ENCODE measurements at regions not wholly inside any gene's neighbourhood (a gene's known extent, or its start where the extent isn't known, plus 50 kb on each side); places are given as distances from the start of the nearest gene placed in this dataset.
"Not testable (repeated sequence)": the region's sequence is repeated elsewhere in the genome, so short reads cannot be mapped to it uniquely, and the experiment has no call there.

DNA sequence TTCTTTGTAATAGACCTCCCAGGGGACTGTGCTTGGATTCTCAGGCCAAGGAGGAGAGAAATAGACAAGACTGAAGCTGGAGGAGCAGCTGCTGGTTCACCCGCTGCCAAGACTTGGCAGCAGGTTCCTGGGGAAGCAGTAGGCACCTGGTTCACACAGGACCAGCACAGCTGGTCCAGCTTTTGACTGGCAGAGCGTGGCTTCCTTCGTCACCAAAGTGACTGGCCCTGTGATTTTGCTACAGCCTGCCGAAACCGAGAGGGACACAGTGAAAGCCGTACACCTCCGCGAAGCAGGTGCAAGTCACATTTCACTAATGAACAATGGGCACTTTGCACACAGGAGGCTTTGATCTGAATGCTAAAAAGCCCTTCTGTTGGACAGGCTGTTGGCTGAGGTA, 199.0 kb downstream of the RNF144B start:
- DNase-seq (ENCODE audit: extremely low read depth, low read depth, low spot score): no peak

DNA sequence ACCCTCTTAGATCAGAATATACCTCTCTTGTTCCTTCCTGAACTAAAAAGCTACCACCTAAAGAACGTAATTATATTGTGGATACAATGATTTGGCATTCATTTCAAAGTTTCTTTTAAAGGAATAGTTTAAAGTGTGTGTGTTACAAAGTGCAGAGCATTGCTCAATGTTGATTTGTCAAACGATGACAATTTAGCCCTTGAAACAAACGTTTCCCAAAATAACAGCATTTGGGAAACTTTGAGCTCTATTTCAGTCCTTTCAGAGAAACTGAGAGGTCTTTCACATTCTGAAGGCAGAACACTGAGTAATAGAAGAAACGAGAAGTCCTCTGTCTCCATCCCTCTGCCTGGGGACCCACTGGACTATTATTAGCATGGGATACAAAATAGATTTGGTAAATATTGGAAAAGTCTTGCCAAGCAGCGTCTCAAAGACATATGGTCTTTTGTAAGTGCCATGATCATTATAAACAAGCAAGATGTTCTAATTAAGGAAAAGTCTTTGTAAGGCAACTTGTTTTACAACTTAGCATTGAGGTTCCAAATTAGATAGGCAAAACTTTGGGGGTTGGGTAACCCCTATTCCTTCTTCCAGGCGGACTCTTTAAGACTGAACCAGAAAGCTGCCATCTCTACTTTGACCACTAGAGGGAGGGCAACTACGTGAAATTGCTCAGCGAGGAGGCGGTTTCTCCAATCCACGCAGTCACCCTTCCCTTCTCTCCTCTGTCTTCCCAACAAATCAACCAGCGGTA, 208.8 kb downstream of the RNF144B start:
- DNase-seq (ENCODE audit: extremely low read depth, low read depth, low spot score): peak; percentile 31

DNA sequence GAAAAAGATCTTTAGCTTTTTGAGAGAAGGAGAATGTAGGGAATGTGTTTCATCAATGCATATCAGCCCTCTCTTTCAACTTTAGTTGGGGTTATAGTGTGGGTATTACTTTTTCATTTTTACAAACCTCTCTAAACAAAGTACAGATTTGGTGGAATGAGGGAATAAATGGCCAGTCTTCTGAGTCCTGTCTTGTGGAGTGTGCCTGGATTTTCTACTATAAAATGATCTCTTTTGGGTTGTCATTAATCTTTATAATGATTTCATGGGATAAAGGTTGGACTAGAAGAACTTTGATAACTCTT, 209.3 kb downstream of the RNF144B start:
- DNase-seq (ENCODE audit: extremely low read depth, low read depth, low spot score): no peak

DNA sequence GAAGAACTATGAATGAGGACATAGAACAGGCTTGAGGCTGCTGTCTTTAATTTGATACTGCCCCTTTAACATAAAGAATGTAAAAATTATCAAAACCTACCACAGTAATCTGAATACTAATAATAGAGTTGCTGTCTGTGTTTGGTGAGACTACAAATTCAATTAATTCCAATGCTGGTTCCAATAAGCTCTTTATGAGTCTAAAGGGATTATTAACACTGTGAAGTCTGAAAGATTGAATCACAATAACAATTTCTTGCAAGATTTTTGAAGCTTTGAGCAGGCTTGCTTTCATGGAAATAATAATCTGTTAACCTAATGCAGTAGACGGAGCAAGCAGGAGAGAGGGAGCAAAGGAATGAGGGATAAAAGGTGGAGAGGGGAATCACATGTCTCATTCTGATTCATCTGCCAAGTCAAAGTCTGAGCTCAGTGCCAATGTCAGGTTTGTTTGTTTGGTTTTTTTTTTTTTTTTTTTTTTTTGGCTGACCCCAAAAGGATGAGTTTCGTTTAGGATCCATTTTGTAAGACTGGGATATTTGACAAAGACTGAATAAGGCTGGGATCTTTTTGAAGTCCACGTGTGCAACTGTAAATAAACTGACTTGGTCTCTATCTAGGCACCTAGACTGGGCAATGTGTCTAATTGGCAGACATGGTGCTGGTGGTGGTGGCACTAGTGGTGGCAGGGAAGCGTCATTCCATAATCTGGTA, 211.6 kb downstream of the RNF144B start:
- no peak for DNase-seq (ENCODE audit: extremely low read depth, low read depth, low spot score)

DNA sequence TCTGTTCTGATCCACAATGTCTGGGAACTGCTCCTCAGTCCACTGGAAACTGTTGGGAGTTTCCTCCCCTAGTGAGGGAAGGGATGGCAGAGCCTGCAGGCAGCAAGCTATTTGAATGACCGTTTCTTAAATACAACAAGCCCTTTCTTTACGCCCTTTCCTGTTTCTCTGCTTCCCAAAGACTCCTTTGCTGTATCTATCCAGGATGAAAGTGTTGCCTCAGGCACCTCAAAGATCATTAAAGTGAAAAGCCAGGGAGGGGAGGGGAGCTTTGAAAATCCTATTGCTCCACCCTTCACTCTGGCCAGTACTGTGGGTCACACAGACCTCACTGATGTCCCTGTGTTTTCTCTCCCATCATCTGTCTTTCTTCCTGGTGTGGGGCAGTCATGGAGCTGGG, 213.1 kb downstream of the RNF144B start:
- no peak for DNase-seq (ENCODE audit: extremely low read depth, low read depth, low spot score)

DNA sequence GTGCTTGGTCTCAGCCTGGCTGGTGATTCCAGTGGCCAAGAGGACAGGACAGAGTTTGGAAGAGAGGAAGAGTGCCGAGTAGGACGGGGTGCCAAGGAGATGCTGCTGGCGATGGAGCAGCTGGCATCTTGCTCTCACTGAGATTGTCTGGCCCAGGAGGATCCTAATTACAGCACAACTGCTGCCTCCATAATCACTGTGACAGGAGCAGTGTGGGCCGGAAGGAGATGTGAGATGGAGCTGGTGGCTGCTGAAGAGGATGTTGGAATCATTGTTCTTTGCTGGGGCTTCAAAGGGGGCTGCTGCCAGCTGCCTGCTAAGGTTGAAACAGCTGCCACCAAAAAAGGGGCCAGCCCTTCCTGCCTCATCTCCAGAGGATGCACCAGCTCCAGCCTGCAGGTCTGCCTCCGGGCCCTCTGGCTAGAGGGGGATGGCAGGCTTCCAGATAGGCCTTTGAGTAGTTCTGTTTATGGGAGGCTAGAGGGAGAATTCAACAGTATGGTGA, 214.4 kb downstream of the RNF144B start:
- DNase-seq (ENCODE audit: extremely low read depth, low read depth, low spot score): no peak

DNA sequence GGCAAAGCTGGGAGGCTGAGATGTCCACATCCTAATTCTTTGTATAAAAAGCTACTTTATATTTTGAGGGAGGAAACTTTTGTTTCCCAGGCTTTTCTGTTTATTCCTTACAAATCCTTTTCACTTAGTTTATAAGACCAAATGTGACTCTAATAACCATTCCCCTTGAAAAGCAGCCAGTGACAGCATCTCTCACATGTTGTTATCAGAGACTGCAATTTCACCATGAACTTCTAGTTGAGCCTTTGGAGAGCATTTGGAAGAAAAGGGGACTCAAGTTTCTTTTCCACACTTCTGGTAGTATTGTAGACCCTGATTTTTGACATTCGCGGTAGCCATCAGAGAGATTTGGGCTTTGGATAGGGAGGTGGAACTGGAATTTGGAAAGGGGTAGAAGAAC, 215.8 kb downstream of the RNF144B start:
- DNase-seq (ENCODE audit: extremely low read depth, low read depth, low spot score): no peak

DNA sequence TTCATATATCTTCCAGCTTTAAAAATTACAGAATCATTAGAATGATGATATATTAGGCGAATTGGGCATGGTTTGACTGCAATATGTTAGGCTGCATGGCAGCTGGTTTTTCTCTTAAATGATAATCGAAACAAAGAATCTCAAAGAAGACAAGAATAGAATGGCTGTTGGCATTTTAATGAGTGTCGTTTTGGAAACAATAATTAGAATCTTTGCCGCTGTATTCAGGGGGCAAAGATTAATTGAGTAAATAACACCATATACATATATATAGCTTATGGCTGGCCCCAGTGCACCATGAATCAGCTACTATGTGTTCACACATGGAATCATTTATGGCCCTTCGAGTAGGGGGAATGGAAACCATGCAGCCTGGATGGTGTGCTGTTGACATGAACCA, 216.2 kb downstream of the RNF144B start:
- no peak for DNase-seq (ENCODE audit: extremely low read depth, low read depth, low spot score)

DNA sequence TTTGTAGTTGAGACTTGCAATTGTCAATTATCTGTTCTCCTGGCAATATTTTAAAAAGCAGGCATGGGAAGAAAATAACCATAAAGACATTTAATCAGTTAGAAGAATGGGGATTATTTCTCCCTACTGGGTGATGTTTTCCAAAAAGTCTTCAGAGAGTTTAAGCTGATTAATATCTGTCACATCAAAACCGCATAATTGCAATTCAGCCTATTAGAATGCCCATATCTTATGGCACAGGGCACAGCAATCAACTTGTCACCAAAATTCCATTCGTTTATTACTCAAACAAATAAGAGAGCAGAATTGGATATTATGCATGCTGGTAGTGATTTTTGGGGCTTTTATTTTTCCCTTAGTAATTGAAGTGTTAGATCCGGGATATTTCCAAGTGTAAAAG, 218.7 kb downstream of the RNF144B start:
- no peak for DNase-seq (ENCODE audit: extremely low read depth, low read depth, low spot score)

DNA sequence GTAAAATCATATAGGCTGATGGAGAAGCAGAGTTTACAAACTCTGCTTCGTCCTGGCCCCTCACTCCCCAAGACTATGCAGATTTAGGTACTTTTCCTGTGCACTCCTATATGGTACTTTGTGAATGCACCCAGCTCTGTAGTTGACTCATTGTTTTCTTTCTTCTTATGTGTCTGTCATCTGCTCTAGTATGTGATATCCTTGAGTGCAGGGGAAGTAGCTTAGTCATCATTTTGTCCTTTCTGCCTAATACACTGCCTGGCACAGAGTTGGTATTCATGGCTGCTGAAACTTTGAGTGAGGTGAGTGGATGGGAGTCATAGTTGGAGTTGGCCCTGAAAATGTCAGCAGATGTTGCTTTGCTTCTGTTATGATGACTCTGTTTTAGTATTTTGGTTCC, 222.6 kb downstream of the RNF144B start:
- DNase-seq (ENCODE audit: extremely low read depth, low read depth, low spot score): no peak

DNA sequence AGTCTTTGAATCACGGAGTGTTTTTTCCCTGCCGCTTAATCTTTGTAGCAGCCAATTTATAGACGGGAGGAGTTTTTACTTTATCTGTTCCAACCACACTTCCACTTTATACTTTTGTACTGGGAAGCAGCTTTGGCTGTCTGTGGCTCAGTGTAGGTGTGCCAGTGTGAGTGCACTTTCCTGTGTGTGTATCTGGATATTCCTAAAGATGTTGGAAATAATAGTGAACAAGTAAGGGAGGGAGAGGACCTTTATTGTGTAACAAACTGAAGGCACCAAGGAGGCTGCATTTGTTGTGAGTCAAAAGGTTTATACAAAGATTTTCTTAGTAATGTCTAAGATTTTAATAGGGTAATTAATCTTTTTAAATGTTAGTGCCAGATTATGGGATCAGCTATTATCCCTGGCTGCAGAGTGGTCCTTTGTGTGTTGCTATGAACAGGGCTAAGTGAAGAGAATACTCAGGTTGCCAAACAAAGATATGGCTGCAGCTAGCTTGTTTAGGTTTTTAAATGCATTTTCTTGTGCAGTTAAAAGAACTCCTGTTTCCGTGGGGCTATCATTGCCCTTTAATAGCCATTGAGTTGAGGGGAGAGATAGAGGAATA, 226.3 kb downstream of the RNF144B start:
- DNase-seq (ENCODE audit: extremely low read depth, low read depth, low spot score): no peak

DNA sequence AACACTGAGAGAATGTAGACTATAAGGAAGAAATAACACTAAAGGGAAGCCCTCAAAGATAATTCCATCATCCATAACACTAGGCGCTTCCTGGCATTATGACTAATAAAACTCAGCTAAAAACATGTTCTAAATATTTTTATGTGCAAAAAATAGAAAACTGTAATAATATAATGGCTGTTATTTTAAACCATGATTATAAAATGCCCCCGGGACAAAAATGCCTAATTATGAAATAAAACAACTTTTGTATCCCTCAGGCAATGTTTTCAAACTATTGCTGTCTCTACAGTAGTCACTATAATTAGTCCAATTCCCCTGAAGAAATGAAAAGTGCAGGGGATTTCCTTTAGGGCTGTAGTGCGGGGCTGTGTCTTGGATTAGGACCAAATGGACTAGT, 242.4 kb downstream of the RNF144B start:
- no peak for DNase-seq (ENCODE audit: extremely low read depth, low read depth, low spot score)

DNA sequence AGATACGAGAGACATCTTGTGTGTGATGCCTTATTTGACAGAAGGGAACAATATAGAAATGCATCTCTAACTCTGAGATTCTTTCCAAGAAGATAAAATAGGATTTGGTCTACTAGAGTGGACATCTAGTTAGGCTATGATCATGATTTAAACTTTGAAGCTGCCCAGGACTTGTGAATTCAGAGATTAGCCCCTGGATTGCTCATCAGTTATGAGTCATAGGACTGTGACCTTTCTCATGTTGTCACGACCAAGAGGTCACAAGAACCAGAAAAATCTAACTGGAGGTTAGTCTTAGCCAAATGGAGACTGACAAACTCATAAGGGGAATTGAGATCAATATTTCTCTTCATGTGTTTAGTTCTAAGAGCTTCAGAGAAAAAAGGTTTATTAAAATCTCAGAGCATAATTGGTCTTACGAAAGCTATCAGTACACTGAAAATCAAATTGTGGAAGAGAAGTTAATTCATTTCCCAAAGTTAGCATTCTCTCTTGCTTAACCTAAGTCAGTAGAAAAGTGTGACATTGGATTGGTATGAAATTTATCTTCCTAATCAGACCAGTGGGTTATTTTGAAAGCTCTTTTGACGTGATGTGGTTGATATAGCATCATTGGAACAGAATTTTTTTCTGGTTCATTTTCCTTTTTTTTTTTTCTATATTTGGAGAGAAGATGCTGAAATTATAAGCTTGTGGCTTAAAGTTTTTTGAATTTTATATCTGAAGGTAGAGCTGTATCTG, 245.7 kb downstream of the RNF144B start:
- no peak for DNase-seq (ENCODE audit: extremely low read depth, low read depth, low spot score)

DNA sequence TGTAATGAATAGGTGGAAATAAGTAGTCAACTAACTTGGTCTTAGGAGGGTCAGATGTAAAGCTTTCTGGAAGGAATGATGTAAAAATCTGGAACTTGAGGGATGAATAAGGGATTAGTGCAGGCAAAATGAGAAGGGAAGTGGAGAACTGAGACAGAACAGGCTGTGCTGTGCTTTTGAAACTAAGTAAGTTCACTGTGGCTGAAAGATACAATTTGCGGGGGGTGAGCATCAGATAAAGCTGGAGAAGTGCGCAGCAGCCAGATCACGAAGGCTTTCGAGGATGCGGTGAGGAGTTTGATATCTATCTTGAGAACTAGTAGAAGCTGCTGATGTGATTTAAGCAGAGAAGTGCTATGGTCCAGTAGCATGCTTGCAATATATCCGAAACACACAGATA, 247.8 kb downstream of the RNF144B start:
- DNase-seq (ENCODE audit: extremely low read depth, low read depth, low spot score): no peak

DNA sequence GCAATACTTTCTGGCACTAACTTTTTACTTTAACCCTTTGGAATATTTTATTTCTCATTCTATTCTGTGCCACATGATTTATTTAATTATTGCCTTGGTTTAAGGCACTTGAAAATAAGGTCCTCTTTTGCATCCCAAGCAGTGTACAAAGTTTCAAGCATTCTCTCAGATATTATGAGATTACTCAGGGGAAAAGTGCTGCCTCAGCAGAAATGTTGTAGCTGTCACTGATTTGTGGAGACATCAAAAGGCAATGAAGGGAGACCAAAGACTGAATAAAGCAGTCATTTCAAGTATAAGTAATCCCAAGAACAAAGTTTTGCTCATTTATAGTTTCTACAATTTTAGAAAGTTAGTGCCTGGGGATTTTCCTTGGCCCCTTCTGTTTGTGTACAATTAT, 253.0 kb downstream of the RNF144B start:
- DNase-seq (ENCODE audit: extremely low read depth, low read depth, low spot score): no peak

DNA sequence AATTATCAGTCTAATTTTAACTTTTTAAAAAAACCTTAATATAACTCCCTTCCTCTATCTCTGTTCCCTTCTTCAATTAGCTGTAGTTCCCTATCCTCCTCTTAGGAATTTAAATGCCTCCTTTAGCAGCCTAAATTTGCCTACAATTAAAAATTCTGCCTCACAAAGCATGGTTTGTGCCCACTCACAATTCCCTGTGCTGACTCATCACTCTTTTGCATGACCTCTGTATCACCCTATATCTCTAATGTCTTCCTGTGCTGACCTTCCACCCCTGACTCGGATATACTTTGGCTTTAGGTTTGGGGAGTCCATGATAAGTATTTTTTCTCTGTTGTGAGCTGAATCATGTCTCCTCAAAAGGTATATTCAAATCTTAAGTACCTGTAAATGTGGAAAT, 253.6 kb downstream of the RNF144B start:
- DNase-seq (ENCODE audit: extremely low read depth, low read depth, low spot score): no peak

DNA sequence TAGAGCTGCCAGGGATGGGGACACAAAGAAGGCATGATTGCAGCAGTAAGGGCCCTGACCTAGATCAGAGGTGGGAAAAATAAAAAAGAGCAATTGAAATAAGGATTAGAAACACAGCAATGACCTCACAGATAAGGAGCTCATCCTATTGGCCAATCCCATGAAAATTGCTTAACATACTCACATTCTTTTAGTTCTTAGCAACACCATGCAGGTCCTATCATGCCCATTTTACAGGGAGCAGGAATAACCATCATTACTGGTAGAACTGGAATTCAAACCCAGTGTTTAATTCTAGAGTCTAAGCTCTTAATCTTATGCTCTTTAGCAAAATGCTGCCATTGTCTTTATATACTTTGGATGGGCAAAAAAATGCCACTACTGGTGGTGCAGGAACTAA, 267.7 kb downstream of the RNF144B start:
- no peak for DNase-seq (ENCODE audit: extremely low read depth, low read depth, low spot score)

DNA sequence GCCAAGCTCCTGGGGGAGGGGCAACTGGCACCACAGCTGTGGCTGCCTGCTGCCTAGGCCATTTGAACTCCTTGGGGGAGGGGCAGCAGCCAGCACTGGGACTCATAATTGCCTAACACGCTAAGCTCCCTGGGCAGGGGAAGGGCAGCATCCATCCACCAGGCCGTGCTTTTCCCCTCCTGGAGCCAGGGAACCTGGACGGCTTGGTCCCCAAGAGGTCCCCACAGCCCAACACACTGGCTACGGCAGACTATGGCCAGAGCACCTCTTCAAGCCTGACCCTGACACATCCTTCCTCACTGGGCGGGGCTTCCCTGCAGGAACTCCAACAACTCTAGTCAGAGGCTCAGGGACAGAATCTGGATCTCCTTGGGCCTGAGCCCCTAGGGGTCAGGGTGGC, 269.4 kb downstream of the RNF144B start:
- DNase-seq (ENCODE audit: extremely low read depth, low read depth, low spot score): no peak

DNA sequence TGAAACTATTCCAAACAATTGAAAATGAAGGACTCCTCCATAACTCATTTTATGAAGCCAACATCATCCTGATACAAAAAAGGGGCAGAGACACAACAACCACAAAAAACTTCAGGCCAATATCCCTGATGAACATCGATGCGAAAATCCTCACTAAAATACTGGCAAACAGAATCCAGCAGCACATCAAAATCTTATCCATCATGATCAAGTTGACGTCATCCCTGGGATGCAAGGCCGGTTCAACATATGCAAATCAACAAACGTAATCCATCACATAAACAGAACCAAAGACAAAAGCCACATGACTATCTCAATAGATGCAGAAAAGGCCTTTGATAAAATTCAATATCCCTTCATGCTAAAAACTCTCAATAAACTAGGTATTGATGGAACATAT, 272.8 kb downstream of the RNF144B start:
- DNase-seq (ENCODE audit: extremely low read depth, low read depth, low spot score): not testable (repeated sequence)

DNA sequence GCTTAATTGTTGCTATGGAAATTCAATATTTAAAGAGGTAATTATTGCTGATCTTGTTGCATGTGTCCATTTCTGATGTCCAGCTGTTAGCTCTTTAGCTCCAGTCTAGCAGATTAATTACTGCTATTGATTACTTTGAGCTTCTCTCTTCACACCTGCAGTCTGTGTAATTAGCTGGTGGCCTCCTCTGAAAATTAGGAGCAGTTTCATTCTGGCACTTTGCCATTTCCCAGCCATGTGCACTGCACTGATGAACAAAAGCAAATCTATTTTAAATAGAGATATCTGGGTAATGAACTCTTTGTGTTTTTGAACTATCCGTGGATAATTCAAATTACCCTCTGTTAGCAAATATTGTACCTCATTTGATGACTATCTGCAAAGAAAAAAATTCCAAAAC, 275.9 kb downstream of the RNF144B start:
- DNase-seq (ENCODE audit: extremely low read depth, low read depth, low spot score): no peak

DNA sequence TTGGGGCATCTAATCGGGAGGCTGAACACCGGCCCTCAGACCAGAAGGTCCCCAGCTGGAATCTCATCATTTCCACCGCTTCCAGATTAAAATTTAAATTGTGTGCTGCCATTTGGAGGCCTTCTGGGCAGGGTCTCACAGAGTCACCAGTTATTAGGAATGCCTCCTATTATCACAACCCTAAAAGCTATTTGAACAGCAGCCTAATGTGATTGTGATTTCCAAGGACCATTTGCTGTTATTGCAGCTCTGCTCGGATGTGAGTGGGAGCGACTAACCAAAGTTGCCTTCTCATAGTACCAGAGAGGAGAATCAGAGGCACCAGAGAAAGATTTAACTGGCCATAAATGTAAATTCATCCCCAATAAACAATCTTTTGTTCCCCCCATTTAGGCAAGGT, 277.3 kb downstream of the RNF144B start:
- DNase-seq (ENCODE audit: extremely low read depth, low read depth, low spot score): no peak
